IgD-negative memory B cell (primary cell): ENCODE measurements at regions not wholly inside any gene's neighbourhood (a gene's known extent, or its start where the extent isn't known, plus 50 kb on each side); places are given as distances from the start of the nearest gene placed in this dataset.
A peak's percentile ranks its signal among the peaks of the same experiment; 100 is the strongest.
"Not testable (repeated sequence)": the region's sequence is repeated elsewhere in the genome, so short reads cannot be mapped to it uniquely, and the experiment has no call there.

Source experiments
- H3K27ac Mint-ChIP-seq, 3 donors: one replicate each; pipeline ENCODE4 v1.8.0; 2020 to 2022; ENCODE audit warnings: mild to moderate bottlenecking in 3 of 3, mixed read lengths in 3 of 3, moderate library complexity in 1 of 3
- H3K27me3 Mint-ChIP-seq: one replicate; pipeline ENCODE4 v1.8.0; 2021; ENCODE audit warnings: mixed read lengths
- H3K36me3 Mint-ChIP-seq: one replicate; pipeline ENCODE4 v1.8.0; 2020; ENCODE audit warnings: mild to moderate bottlenecking, mixed read lengths
- H3K4me1 Mint-ChIP-seq, 3 donors: one replicate each; pipeline ENCODE4 v1.8.0; 2020 to 2022; ENCODE audit warnings: mixed read lengths in 3 of 3, mild to moderate bottlenecking in 1 of 3
- H3K4me3 Mint-ChIP-seq, 4 donors: one replicate each; pipeline ENCODE4 v1.8.0; 2020 to 2022; ENCODE audit warnings: mild to moderate bottlenecking in 4 of 4, mixed read lengths in 4 of 4, moderate library complexity in 3 of 4
- H3K9me3 Mint-ChIP-seq, 3 donors: one replicate each; pipeline ENCODE4 v1.8.0; 2020 to 2021; ENCODE audit warnings: mixed read lengths in 3 of 3, mild to moderate bottlenecking in 1 of 3

GRCh38 chrX:81857192-81857591, 655.3 kb downstream of the SH3BGRL start:
- Mint-ChIP-seq H3K27me3 (no peaks in the 10 kb centered on the region), H3K4me1 (peaks cover 0 to 2% (median 0%) of the 10 kb centered on the region in 3 donors), H3K27ac (no peak overlapping the region), H3K36me3 (no peaks in the 10 kb centered on the region), H3K4me3 (no peak overlapping the region), H3K9me3 (peaks cover 0 to 8% (median 2%) of the 10 kb centered on the region in 3 donors)

GRCh38 chrX:81866873-81867272, 665.0 kb downstream of the SH3BGRL start:
- Mint-ChIP-seq H3K27me3 (no peaks in the 10 kb centered on the region), H3K4me1 (no peaks in the 10 kb centered on the region), H3K36me3 (no peaks in the 10 kb centered on the region), H3K4me3 (no peak overlapping the region), H3K9me3 (peaks cover 0 to 14% (median 3%) of the 10 kb centered on the region in 3 donors), H3K27ac (no peak overlapping the region)

- H3K36me3 Mint-ChIP-seq = no peaks in the 10 kb centered on the region
- H3K4me1 Mint-ChIP-seq = no peaks in the 10 kb centered on the region
- peaks cover 0 to 18% (median 3%) of the 10 kb centered on the region in 3 donors for H3K9me3 Mint-ChIP-seq
- H3K4me3 Mint-ChIP-seq = no peak overlapping the region
- H3K27me3 Mint-ChIP-seq = no peaks in the 10 kb centered on the region
- H3K27ac Mint-ChIP-seq = no peak overlapping the region
Observed at GRCh38 chrX:81868979-81869378, 667.1 kb downstream of the SH3BGRL start.

GRCh38 chrX:81874807-81875206, 672.9 kb downstream of the SH3BGRL start:
- H3K27ac Mint-ChIP-seq = no peak overlapping the region
- H3K4me3 Mint-ChIP-seq = no peak overlapping the region
- no peaks in the 10 kb centered on the region for H3K4me1 Mint-ChIP-seq
- no peaks in the 10 kb centered on the region for H3K27me3 Mint-ChIP-seq
- H3K36me3 Mint-ChIP-seq = no peaks in the 10 kb centered on the region
- peaks cover 0 to 4% (median 0%) of the 10 kb centered on the region in 3 donors for H3K9me3 Mint-ChIP-seq

GRCh38 chrX:81875800-81876199, 673.9 kb downstream of the SH3BGRL start:
- Mint-ChIP-seq H3K36me3 (no peaks in the 10 kb centered on the region), H3K9me3 (peaks cover 0 to 4% (median 0%) of the 10 kb centered on the region in 3 donors), H3K4me3 (no peak overlapping the region), H3K27me3 (no peaks in the 10 kb centered on the region), H3K27ac (no peak overlapping the region), H3K4me1 (no peaks in the 10 kb centered on the region)

- Mint-ChIP-seq H3K9me3 (peaks cover 0 to 4% (median 0%) of the 10 kb centered on the region in 3 donors), H3K27ac (no peak overlapping the region), H3K27me3 (no peaks in the 10 kb centered on the region), H3K4me3 (no peak overlapping the region), H3K4me1 (no peaks in the 10 kb centered on the region), H3K36me3 (no peaks in the 10 kb centered on the region)
Observed at GRCh38 chrX:81876437-81876836, 674.5 kb downstream of the SH3BGRL start.

GRCh38 chrX:81890521-81890920, 688.6 kb downstream of the SH3BGRL start:
- no peaks in the 10 kb centered on the region for H3K27me3 Mint-ChIP-seq
- H3K9me3 Mint-ChIP-seq = no peaks in the 10 kb centered on the region
- H3K27ac Mint-ChIP-seq = no peak overlapping the region
- H3K36me3 Mint-ChIP-seq = no peaks in the 10 kb centered on the region
- H3K4me3 Mint-ChIP-seq = no peak overlapping the region
- no peaks in the 10 kb centered on the region for H3K4me1 Mint-ChIP-seq

- Mint-ChIP-seq H3K27me3 (no peaks in the 10 kb centered on the region), H3K27ac (no peak overlapping the region), H3K4me1 (no peaks in the 10 kb centered on the region), H3K36me3 (peaks cover 2% of the 10 kb centered on the region), H3K9me3 (peaks cover 0 to 5% (median 3%) of the 10 kb centered on the region in 3 donors), H3K4me3 (no peak overlapping the region)
Observed at GRCh38 chrX:81900522-81900921, 698.6 kb downstream of the SH3BGRL start.

- H3K4me3 Mint-ChIP-seq = no peak overlapping the region
- H3K4me1 Mint-ChIP-seq = no peaks in the 10 kb centered on the region
- peaks cover 0 to 4% (median 0%) of the 10 kb centered on the region in 3 donors for H3K9me3 Mint-ChIP-seq
- H3K27me3 Mint-ChIP-seq = no peaks in the 10 kb centered on the region
- H3K27ac Mint-ChIP-seq = peak overlapping the region in 1 of 3 donors; percentile 2
- peaks cover 2% of the 10 kb centered on the region for H3K36me3 Mint-ChIP-seq
Observed at GRCh38 chrX:81925812-81926211, 723.9 kb downstream of the SH3BGRL start.

GRCh38 chrX:81945911-81946310, 744.0 kb downstream of the SH3BGRL start:
- not testable (repeated sequence) for H3K36me3 Mint-ChIP-seq, H3K9me3 Mint-ChIP-seq, H3K27me3 Mint-ChIP-seq, H3K4me1 Mint-ChIP-seq, H3K4me3 Mint-ChIP-seq
- H3K27ac Mint-ChIP-seq = peak overlapping the region in 1 of 3 donors; percentile 19

- no peak overlapping the region for H3K27ac Mint-ChIP-seq
Observed at GRCh38 chrX:81957318-81957717, 755.4 kb downstream of the SH3BGRL start.

GRCh38 chrX:81957900-81958545, 756.1 kb downstream of the SH3BGRL start:
- Mint-ChIP-seq H3K4me1 (no peaks in the 10 kb centered on the region), H3K27me3 (no peaks in the 10 kb centered on the region), H3K27ac (no peak overlapping the region)

More at GRCh38 chrX:81957318-81957717, 755.4 kb downstream of the SH3BGRL start:
- Mint-ChIP-seq H3K27me3 (no peaks in the 10 kb centered on the region), H3K4me3 (no peak overlapping the region), H3K9me3 (no peaks in the 10 kb centered on the region), H3K36me3 (no peaks in the 10 kb centered on the region), H3K4me1 (no peaks in the 10 kb centered on the region)

GRCh38 chrX:81959964-81960363, 758.1 kb downstream of the SH3BGRL start:
- Mint-ChIP-seq H3K4me3 (no peak overlapping the region), H3K27ac (no peak overlapping the region), H3K27me3 (no peaks in the 10 kb centered on the region), H3K36me3 (no peaks in the 10 kb centered on the region), H3K9me3 (no peaks in the 10 kb centered on the region), H3K4me1 (no peaks in the 10 kb centered on the region)

More at GRCh38 chrX:81957900-81958545, 756.1 kb downstream of the SH3BGRL start:
- Mint-ChIP-seq H3K4me3 (no peak overlapping the region), H3K36me3 (no peaks in the 10 kb centered on the region), H3K9me3 (no peaks in the 10 kb centered on the region)

- not testable (repeated sequence) for H3K36me3 Mint-ChIP-seq, H3K4me1 Mint-ChIP-seq, H3K27ac Mint-ChIP-seq, H3K9me3 Mint-ChIP-seq, H3K27me3 Mint-ChIP-seq, H3K4me3 Mint-ChIP-seq
Observed at GRCh38 chrX:81974413-81974812, 772.5 kb downstream of the SH3BGRL start.

GRCh38 chrX:81979806-81980515, 778.1 kb downstream of the SH3BGRL start:
- Mint-ChIP-seq H3K27ac (no peak overlapping the region), H3K27me3 (no peaks in the 10 kb centered on the region), H3K4me3 (no peak overlapping the region)

GRCh38 chrX:81987217-81987616, 785.3 kb downstream of the SH3BGRL start:
- H3K9me3 Mint-ChIP-seq, H3K4me1 Mint-ChIP-seq, H3K27ac Mint-ChIP-seq, H3K27me3 Mint-ChIP-seq, H3K4me3 Mint-ChIP-seq, H3K36me3 Mint-ChIP-seq: not testable (repeated sequence)

More at GRCh38 chrX:81979806-81980515, 778.1 kb downstream of the SH3BGRL start:
- Mint-ChIP-seq H3K36me3 (no peaks in the 10 kb centered on the region), H3K4me1 (peaks cover 0 to 2% (median 0%) of the 10 kb centered on the region in 3 donors), H3K9me3 (no peaks in the 10 kb centered on the region)
